Adrenal gland (tissue), 5 donors: ENCODE measurements at regions not wholly inside any gene's neighbourhood (a gene's known extent, or its start where the extent isn't known, plus 50 kb on each side); places are given as distances from the start of the nearest gene placed in this dataset.
"Not testable (repeated sequence)": the region's sequence is repeated elsewhere in the genome, so short reads cannot be mapped to it uniquely, and the experiment has no call there.

Experiments
- CTCF ChIP-seq, 6 experiments: fragments of 450-650 bp in 4 of 6; fragments of 200-600 bp in 2 of 6; sonication (generic) in 1 of 6; IDR thresholded peaks; 1 replicate in 5 of 6; 2 replicates in 1 of 6; pipeline versions ENCODE4 v1.5.1 to v1.8.0; 2016 to 2021; ENCODE audit warnings: antibody characterized with exemption in 6 of 6, mild to moderate bottlenecking in 2 of 6, moderate library complexity in 1 of 6
- POLR2A ChIP-seq, 2 donors: fragments of 450-650 bp; IDR thresholded peaks; one replicate each; pipeline ENCODE4 v1.6.1; 2017; ENCODE audit warnings: antibody characterized with exemption in 2 of 2, mild to moderate bottlenecking in 2 of 2, moderate library complexity in 1 of 2
- donor health status: DM: no; HTN: no; CAD: no.

GRCh38 chr15:20275373-20275967, 266.1 kb downstream of the GOLGA6L6 start:
- not testable (repeated sequence) for TF ChIP-seq CTCF, POLR2A (IDR thresholded peaks at IDR 0.05)
